Dermis blood vessel endothelial cell (primary cell): ENCODE measurements at regions not wholly inside any gene's neighbourhood (a gene's known extent, or its start where the extent isn't known, plus 50 kb on each side); places are given as distances from the start of the nearest gene placed in this dataset.

ENCODE experiments used
- DNase-seq: peaks from one replicate; pipeline ENCODE4 v3.0.0; 2010

GRCh38 chr18:51862051-51862715 lies 477.8 kb upstream of the DCC start:
- no peak for DNase-seq

GRCh38 chr18:51864219-51864965 lies 475.6 kb upstream of the DCC start:
- DNase-seq = no peak

- DNase-seq = no peak
Measured at GRCh38 chr18:51865538-51865937, 474.5 kb upstream of the DCC start.

- DNase-seq = peak; percentile 29
Measured at GRCh38 chr18:51867767-51868166, 472.2 kb upstream of the DCC start.

GRCh38 chr18:51878724-51879123 lies 461.3 kb upstream of the DCC start:
- no peak for DNase-seq

- no peak for DNase-seq
Measured at GRCh38 chr18:51879329-51879728, 460.7 kb upstream of the DCC start.

GRCh38 chr18:51881394-51881793 lies 458.6 kb upstream of the DCC start:
- no peak for DNase-seq

- DNase-seq = no peak
Measured at GRCh38 chr18:51884039-51884438, 456.0 kb upstream of the DCC start.

GRCh38 chr18:51890762-51891161 lies 449.2 kb upstream of the DCC start:
- peak; percentile 2 for DNase-seq

- DNase-seq = no peak
Measured at GRCh38 chr18:51891876-51892275, 448.1 kb upstream of the DCC start.

GRCh38 chr18:51897884-51898283 lies 442.1 kb upstream of the DCC start:
- DNase-seq = no peak

GRCh38 chr18:51907687-51908597 lies 432.1 kb upstream of the DCC start:
- DNase-seq = no peak

- no peak for DNase-seq
Measured at GRCh38 chr18:51908598-51908944, 431.4 kb upstream of the DCC start.

- DNase-seq = no peak
Measured at GRCh38 chr18:51911584-51911983, 428.4 kb upstream of the DCC start.

GRCh38 chr18:51912381-51912780 lies 427.6 kb upstream of the DCC start:
- no peak for DNase-seq

GRCh38 chr18:51915176-51915575 lies 424.8 kb upstream of the DCC start:
- no peak for DNase-seq

- DNase-seq = no peak
Measured at GRCh38 chr18:51921862-51922261, 418.1 kb upstream of the DCC start.

GRCh38 chr18:51933903-51934302 lies 406.1 kb upstream of the DCC start:
- no peak for DNase-seq

GRCh38 chr18:51936115-51936514 lies 403.9 kb upstream of the DCC start:
- DNase-seq = no peak

GRCh38 chr18:51941999-51942398 lies 398.0 kb upstream of the DCC start:
- no peak for DNase-seq

GRCh38 chr18:51943281-51943680 lies 396.7 kb upstream of the DCC start:
- no peak for DNase-seq

GRCh38 chr18:51946946-51947345 lies 393.1 kb upstream of the DCC start:
- DNase-seq = no peak

- DNase-seq = no peak
Measured at GRCh38 chr18:51952844-51953243, 387.2 kb upstream of the DCC start.

- DNase-seq = no peak
Measured at GRCh38 chr18:51953521-51953920, 386.5 kb upstream of the DCC start.
